GM13977 (cell line): ENCODE measurements at regions not wholly inside any gene's neighbourhood (a gene's known extent, or its start where the extent isn't known, plus 50 kb on each side); places are given as distances from the start of the nearest gene placed in this dataset.

Source experiments
- DNase-seq: peaks from one replicate; pipeline ENCODE4 v3.0.0; 2012; ENCODE audit warnings: low spot score
- CTCF ChIP-seq: IDR thresholded peaks from 2 replicates; pipeline ENCODE4 v1.5.1; 2012; ENCODE audit warnings: mild to moderate bottlenecking, control low read depth; ENCODE audit not compliant: insufficient read depth; ENCODE audit errors: extremely low read depth, missing control alignments
- in situ Hi-C: fragments of 300-500 bp; cut with MboI; formaldehyde crosslinking; loops from one replicate; pipeline ENCODE4 v1.12.0; 2022; ENCODE audit warnings: low sequenced_read_pairs, low pct_unique_long_range_greater_than_20kb, mixed read lengths, inconsistent platforms; ENCODE audit not compliant: unreplicated experiment

GRCh38 chr13:34346626-34347025, 528.7 kb downstream of the RFC3 start:
- in situ Hi-C loops = no loop called here
- no peak for TF ChIP-seq CTCF
- DNase-seq = no peak

GRCh38 chr13:34347784-34348573, 530.0 kb downstream of the RFC3 start:
- in situ Hi-C loops = no loop called here
- DNase-seq = no peak
- TF ChIP-seq CTCF = no peak

- no peak for DNase-seq
- TF ChIP-seq CTCF = no peak
- in situ Hi-C loops = no loop called here
Measured at GRCh38 chr13:34349091-34349722, 531.3 kb downstream of the RFC3 start.

- in situ Hi-C loops = no loop called here
- DNase-seq = no peak
- TF ChIP-seq CTCF = no peak
Measured at GRCh38 chr13:34350671-34351070, 532.7 kb downstream of the RFC3 start.

GRCh38 chr13:34351134-34351533, 533.2 kb downstream of the RFC3 start:
- no peak for TF ChIP-seq CTCF
- in situ Hi-C loops = no loop called here

GRCh38 chr13:34352958-34353357, 535.0 kb downstream of the RFC3 start:
- no peak for DNase-seq
- in situ Hi-C loops = no loop called here
- TF ChIP-seq CTCF = no peak

More at GRCh38 chr13:34351134-34351533, 533.2 kb downstream of the RFC3 start:
- DNase-seq = no peak
